ENCODE measurements at regions not wholly inside any gene's neighbourhood (a gene's known extent, or its start where the extent isn't known, plus 50 kb on each side); places are given as distances from the start of the nearest gene placed in this dataset.

GRCh38 chr1:198927129-198927528, 288.3 kb downstream of the PTPRC start:
- DNase-seq (ENCODE audit: extremely low spot score): no peak
- no peak for TF ChIP-seq CTCF (IDR thresholded peaks at IDR 0.05; ENCODE audit: control extremely low read depth, extremely low read depth, low read depth, missing control alignments)
- ChIA-PET CTCF (interaction anchor here (1.8 kb wide), 1 partner anchor 9 kb away, joined by 10 read pairs; no protein-coding TSS in a partner anchor), POLR2A (no interaction called here)

GRCh38 chr1:198929111-198929604, 290.3 kb downstream of the PTPRC start:
- TF ChIP-seq CTCF (IDR thresholded peaks at IDR 0.05; ENCODE audit: control extremely low read depth, extremely low read depth, low read depth, missing control alignments): no peak
- POLR2A ChIA-PET: no interaction called here
- CTCF ChIA-PET: interaction anchor here (1.0 to 1.4 kb wide), 3 partner anchors 10 to 87 kb away, joined by 3 to 6 read pairs (median 3); no protein-coding TSS in a partner anchor
- DNase-seq (ENCODE audit: extremely low spot score): no peak

GRCh38 chr1:198929961-198930599, 291.2 kb downstream of the PTPRC start:
- ChIA-PET POLR2A (no interaction called here), CTCF (interaction anchor here (1.3 to 1.4 kb wide), 2 partner anchors 51 to 87 kb away, joined by 3 read pairs; no protein-coding TSS in a partner anchor)
- no peak for DNase-seq (ENCODE audit: extremely low spot score)
- TF ChIP-seq CTCF (IDR thresholded peaks at IDR 0.05; ENCODE audit: control extremely low read depth, extremely low read depth, low read depth, missing control alignments): no peak

- ChIA-PET POLR2A (no interaction called here), CTCF (no interaction called here)
- TF ChIP-seq CTCF (IDR thresholded peaks at IDR 0.05; ENCODE audit: control extremely low read depth, extremely low read depth, low read depth, missing control alignments): no peak
- no peak for DNase-seq (ENCODE audit: extremely low spot score)
Measured at GRCh38 chr1:198932351-198932991, 293.6 kb downstream of the PTPRC start.

- no peak for TF ChIP-seq CTCF (IDR thresholded peaks at IDR 0.05; ENCODE audit: control extremely low read depth, extremely low read depth, low read depth, missing control alignments)
- DNase-seq (ENCODE audit: extremely low spot score): no peak
- POLR2A ChIA-PET: no interaction called here
- CTCF ChIA-PET: no interaction called here
Measured at GRCh38 chr1:198933515-198934222, 294.8 kb downstream of the PTPRC start.

- ChIA-PET POLR2A (interaction anchor here (0.6 kb wide), 1 partner anchor 256 kb away, joined by 4 read pairs; no protein-coding TSS in a partner anchor), CTCF (no interaction called here)
- TF ChIP-seq CTCF (IDR thresholded peaks at IDR 0.05; ENCODE audit: control extremely low read depth, extremely low read depth, low read depth, missing control alignments): no peak
- DNase-seq (ENCODE audit: extremely low spot score): no peak
Measured at GRCh38 chr1:198934426-198934825, 295.6 kb downstream of the PTPRC start.
